ENCODE measurements at regions not wholly inside any gene's neighbourhood (a gene's known extent, or its start where the extent isn't known, plus 50 kb on each side); places are given as distances from the start of the nearest gene placed in this dataset.
A peak's percentile ranks its signal among the peaks of the same experiment; 100 is the strongest.

DNA sequence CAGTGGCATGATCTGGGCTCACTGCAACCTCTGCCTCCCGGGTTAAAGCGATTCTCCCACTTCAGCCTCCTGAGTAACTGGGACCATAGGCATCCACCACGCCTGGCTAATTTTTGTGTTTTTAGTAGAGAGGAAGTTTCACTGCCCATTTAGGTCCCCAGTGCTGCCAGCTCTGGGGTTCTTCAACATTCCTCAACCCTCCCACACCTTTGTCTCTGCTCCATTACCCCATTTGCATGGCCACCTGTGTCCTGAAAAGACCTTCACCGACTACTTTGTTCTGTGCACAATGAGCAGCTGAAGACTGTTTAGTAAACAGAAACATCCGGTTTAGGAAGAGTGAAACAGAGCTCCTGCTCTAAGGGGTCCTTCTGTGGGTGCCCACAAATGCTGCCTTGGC, 92.0 kb downstream of the FAM43A start:
- Mint-ChIP-seq H3K27me3 (peaks cover 39% of the 10 kb centered on the region), H3K27ac (no peak overlapping the region), H3K4me3 (no peak overlapping the region), H3K9me3 (no peaks in the 10 kb centered on the region), H3K4me1 (ENCODE audit: unreplicated experiment) (peaks cover 13% of the 10 kb centered on the region), H3K36me3 (no peaks in the 10 kb centered on the region)
- DNase-seq (ENCODE audit: extremely low spot score, unreplicated experiment) = no peak
- TF ChIP-seq, protein P1, sequence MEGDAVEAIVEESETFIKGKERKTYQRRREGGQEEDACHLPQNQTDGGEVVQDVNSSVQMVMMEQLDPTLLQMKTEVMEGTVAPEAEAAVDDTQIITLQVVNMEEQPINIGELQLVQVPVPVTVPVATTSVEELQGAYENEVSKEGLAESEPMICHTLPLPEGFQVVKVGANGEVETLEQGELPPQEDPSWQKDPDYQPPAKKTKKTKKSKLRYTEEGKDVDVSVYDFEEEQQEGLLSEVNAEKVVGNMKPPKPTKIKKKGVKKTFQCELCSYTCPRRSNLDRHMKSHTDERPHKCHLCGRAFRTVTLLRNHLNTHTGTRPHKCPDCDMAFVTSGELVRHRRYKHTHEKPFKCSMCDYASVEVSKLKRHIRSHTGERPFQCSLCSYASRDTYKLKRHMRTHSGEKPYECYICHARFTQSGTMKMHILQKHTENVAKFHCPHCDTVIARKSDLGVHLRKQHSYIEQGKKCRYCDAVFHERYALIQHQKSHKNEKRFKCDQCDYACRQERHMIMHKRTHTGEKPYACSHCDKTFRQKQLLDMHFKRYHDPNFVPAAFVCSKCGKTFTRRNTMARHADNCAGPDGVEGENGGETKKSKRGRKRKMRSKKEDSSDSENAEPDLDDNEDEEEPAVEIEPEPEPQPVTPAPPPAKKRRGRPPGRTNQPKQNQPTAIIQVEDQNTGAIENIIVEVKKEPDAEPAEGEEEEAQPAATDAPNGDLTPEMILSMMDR (conservative IDR thresholded peaks at IDR 0.05) = no peak

DNA sequence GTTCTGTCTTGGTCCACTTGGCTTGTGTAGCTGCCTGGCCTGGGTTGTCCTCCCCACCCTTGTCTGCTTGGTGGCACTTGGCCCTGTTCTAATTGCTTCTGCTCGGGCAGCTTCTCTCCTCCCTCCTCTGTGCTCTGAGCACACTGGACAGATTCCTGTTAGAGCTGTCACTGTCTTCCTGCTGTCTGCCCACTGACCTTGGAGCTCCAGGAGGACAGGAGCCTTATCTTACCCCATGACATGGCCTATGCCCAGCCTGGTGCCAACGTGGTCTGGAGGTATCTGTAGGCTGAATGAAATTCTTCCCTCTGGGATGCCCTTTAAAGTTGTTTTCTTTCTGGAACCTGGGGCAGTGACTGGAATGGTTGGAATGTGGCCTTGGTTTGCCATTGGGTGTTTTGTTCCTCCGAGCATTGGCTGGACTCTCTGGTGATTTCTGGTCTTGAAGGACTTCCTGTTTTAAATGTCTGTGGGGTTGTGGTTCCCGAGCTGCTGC, 94.1 kb downstream of the FAM43A start:
- peaks cover 10% of the 10 kb centered on the region for H3K4me1 Mint-ChIP-seq (ENCODE audit: unreplicated experiment)
- H3K27ac Mint-ChIP-seq = no peak overlapping the region
- no peaks in the 10 kb centered on the region for H3K36me3 Mint-ChIP-seq
- no peaks in the 10 kb centered on the region for H3K9me3 Mint-ChIP-seq
- no peak for DNase-seq (ENCODE audit: extremely low spot score, unreplicated experiment)
- TF ChIP-seq, protein P1 (conservative IDR thresholded peaks at IDR 0.05) = no peak
- no peak overlapping the region for H3K4me3 Mint-ChIP-seq
- H3K27me3 Mint-ChIP-seq = peaks cover 30% of the 10 kb centered on the region

- H3K4me3 Mint-ChIP-seq = no peak overlapping the region
- H3K27ac Mint-ChIP-seq = no peak overlapping the region
These were observed 95.0 kb downstream of the FAM43A start for GRCh38 chr3:194780706-194781105.

DNA sequence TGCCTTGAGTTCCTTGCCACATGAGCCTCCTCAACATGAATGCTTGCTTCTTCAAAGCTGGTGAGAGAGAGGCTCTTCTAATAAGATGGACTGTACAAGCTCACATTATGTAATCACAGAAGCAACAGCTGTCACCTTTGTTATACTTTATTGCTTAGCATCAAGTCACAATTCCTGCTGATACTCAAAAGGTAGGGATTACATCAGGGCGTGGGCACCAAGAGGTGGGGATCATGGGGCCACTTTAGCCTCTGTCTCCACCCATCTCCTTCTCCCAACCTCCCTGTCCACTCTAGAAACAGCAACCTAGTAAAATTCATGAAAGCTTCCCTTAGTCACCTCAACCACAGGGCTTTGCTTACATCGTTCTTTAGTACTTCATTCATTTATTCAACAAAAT, 95.9 kb downstream of the FAM43A start:
- no peak for DNase-seq (ENCODE audit: extremely low spot score, unreplicated experiment)
- Mint-ChIP-seq H3K36me3 (no peaks in the 10 kb centered on the region), H3K27ac (no peak overlapping the region), H3K9me3 (no peaks in the 10 kb centered on the region), H3K27me3 (peaks cover 28% of the 10 kb centered on the region), H3K4me1 (ENCODE audit: unreplicated experiment) (peaks cover 21% of the 10 kb centered on the region), H3K4me3 (no peak overlapping the region)
- TF ChIP-seq, protein P1 (conservative IDR thresholded peaks at IDR 0.05) = no peak

More at GRCh38 chr3:194780706-194781105, 95.0 kb downstream of the FAM43A start:
- Mint-ChIP-seq H3K9me3 (no peaks in the 10 kb centered on the region), H3K27me3 (peaks cover 30% of the 10 kb centered on the region), H3K4me1 (ENCODE audit: unreplicated experiment) (peaks cover 19% of the 10 kb centered on the region), H3K36me3 (no peaks in the 10 kb centered on the region)
- no peak for DNase-seq (ENCODE audit: extremely low spot score, unreplicated experiment)
- TF ChIP-seq, protein P1 (conservative IDR thresholded peaks at IDR 0.05) = no peak

DNA sequence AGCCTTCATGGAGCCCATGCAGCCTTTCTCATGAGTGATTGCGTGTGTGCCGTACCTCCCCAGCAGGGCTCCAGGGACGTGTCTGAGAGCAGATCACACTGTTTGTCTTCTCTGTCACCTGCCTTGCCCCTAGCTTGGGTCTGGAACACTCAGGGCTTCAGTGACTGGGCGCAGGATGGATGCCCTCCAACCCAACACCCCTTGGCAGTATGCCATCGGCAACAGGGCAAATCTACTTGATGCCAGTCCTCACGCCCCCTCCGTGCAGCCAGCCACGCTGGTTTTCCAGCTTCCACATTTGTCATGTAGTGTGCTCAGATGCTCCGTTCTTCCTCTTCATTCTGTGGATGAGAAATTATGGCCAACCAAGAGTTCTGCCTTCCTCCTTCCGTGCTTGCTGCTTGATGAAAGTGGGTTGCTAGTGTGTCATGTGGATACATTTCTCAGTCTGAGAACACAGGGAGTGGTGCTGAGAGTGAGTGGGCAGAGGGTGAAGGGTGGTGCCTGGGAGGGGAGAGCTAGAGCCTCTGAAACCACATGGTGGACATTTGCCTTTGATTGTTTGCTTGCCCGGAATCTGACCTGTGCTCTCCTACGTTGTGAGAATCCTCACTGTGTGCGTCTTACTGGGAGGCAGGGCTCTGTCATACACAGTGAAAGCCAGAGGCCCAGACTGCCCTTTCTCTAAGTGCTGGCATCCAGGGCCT, 97.2 kb downstream of the FAM43A start:
- H3K4me1 Mint-ChIP-seq (ENCODE audit: unreplicated experiment) = peaks cover 21% of the 10 kb centered on the region
- DNase-seq (ENCODE audit: extremely low spot score, unreplicated experiment) = no peak
- peak overlapping the region; percentile 1 for H3K4me3 Mint-ChIP-seq
- TF ChIP-seq, protein P1 (conservative IDR thresholded peaks at IDR 0.05) = no peak
- no peaks in the 10 kb centered on the region for H3K9me3 Mint-ChIP-seq
- no peaks in the 10 kb centered on the region for H3K36me3 Mint-ChIP-seq
- H3K27me3 Mint-ChIP-seq = peaks cover 20% of the 10 kb centered on the region
- peak overlapping the region; percentile 13 for H3K27ac Mint-ChIP-seq
